IMR-90 (cell line): ENCODE measurements at regions not wholly inside any gene's neighbourhood (a gene's known extent, or its start where the extent isn't known, plus 50 kb on each side); places are given as distances from the start of the nearest gene placed in this dataset.

Experiments
- ATAC-seq: fragments of 200-7000 bp; cut with Tn5 transposase; 2 replicates; pipeline ENCODE4 v1.9.1; 2020; ENCODE audit warnings: low read depth, mild to moderate bottlenecking, moderate library complexity
- BruUV-seq: library from RNA; stranded (reverse); fragments of 400-500 nt; replicated peaks from 2 replicates; lab custom pipeline; 2021; lab: Mats Ljungman, UMichigan
- CTCF ChIA-PET: fragments of 300-600 bp; formaldehyde crosslinking; extraction: SDS; loops from one replicate; lab custom pipeline; 2021; ENCODE audit warnings: antibody characterized with exemption; lab: Yijun Ruan, JAX
- POLR2A ChIA-PET: fragments of 300-600 bp; sonication (Branson Sonifier 250); formaldehyde crosslinking; loops from one replicate; lab custom pipeline; 2022; ENCODE audit warnings: antibody characterized with exemption; ENCODE audit not compliant: unreplicated experiment; lab: Charles Lee
- DNase-seq: peaks from one replicate; pipeline ENCODE4 v3.0.0; 2013
- H2AFZ ChIP-seq: replicated peaks from 2 replicates; pipeline ENCODE3; 2013; ENCODE audit warnings: low read length, mild to moderate bottlenecking; ENCODE audit not compliant: poor library complexity
- H2AK5ac ChIP-seq: 2 replicates; pipeline ENCODE4 v1.6.1; 2013; ENCODE audit warnings: low read depth, low read length, inconsistent platforms
- H2AK9ac ChIP-seq: replicated peaks from 2 replicates; pipeline ENCODE3; 2013; ENCODE audit warnings: mild to moderate bottlenecking, low read depth, low read length, moderate library complexity; ENCODE audit not compliant: poor library complexity
- H2BK120ac ChIP-seq: 2 replicates; pipeline ENCODE4 v1.6.1; 2013; ENCODE audit warnings: low read depth, low read length, inconsistent platforms
- H2BK15ac ChIP-seq: 3 replicates; pipeline ENCODE4 v1.6.1; 2013; ENCODE audit warnings: low read depth, low read length, inconsistent platforms
- H2BK20ac ChIP-seq: 2 replicates; pipeline ENCODE4 v1.6.1; 2013; ENCODE audit warnings: low read depth, mild to moderate bottlenecking, inconsistent platforms, low read length, moderate library complexity
- H2BK5ac ChIP-seq: 2 replicates; pipeline ENCODE4 v1.6.1; 2013; ENCODE audit warnings: mild to moderate bottlenecking, low read depth, low read length, inconsistent platforms; ENCODE audit not compliant: poor library complexity, severe bottlenecking
- H3K14ac ChIP-seq: replicated peaks from 2 replicates; pipeline ENCODE4 v1.6.1; 2013; ENCODE audit warnings: low read depth, low read length, inconsistent platforms
- H3K18ac ChIP-seq: 2 replicates; pipeline ENCODE4 v1.6.1; 2013; ENCODE audit warnings: low read depth, low read length, control low read depth
- H3K23ac ChIP-seq: 2 replicates; pipeline ENCODE4 v1.6.1; 2013; ENCODE audit warnings: low read depth, low read length, inconsistent platforms
- H3K27ac ChIP-seq: 2 replicates; pipeline ENCODE4 v1.5.1; 2013; ENCODE audit warnings: mild to moderate bottlenecking, control low read depth, low read length; ENCODE audit not compliant: insufficient read depth
- H3K27me3 ChIP-seq: 2 replicates; pipeline ENCODE4 v1.6.1; 2013; ENCODE audit warnings: low read length; ENCODE audit not compliant: control insufficient read depth, insufficient read depth
- H3K36me3 ChIP-seq: 2 replicates; pipeline ENCODE4 v1.6.1; 2013; ENCODE audit warnings: low read length, mixed read lengths; ENCODE audit not compliant: control insufficient read depth, insufficient read depth
- H3K4ac ChIP-seq: 2 replicates; pipeline ENCODE4 v1.6.1; 2013; ENCODE audit warnings: low read depth, low read length, inconsistent platforms
- H3K4me1 ChIP-seq: 2 replicates; pipeline ENCODE4 v1.6.1; 2013; ENCODE audit warnings: low read length, mixed read lengths; ENCODE audit not compliant: control insufficient read depth, insufficient read depth
- H3K4me2 ChIP-seq: 2 replicates; pipeline ENCODE4 v1.6.1; 2013; ENCODE audit warnings: low read depth, mild to moderate bottlenecking, control low read depth, low read length, moderate library complexity
- H3K4me3 ChIP-seq: 2 replicates; pipeline ENCODE4 v1.5.1; 2013; ENCODE audit warnings: low read depth, mild to moderate bottlenecking, control low read depth, low read length, moderate library complexity; ENCODE audit not compliant: insufficient read depth
- H3K56ac ChIP-seq: 2 replicates; pipeline ENCODE4 v1.6.1; 2013; ENCODE audit warnings: low read length, inconsistent platforms; ENCODE audit not compliant: insufficient read depth; ENCODE audit errors: extremely low read depth
- H3K79me1 ChIP-seq, 2 experiments: 2 replicates each; pipeline ENCODE4 v1.6.1; 2013; ENCODE audit warnings: low read length in 2 of 2, inconsistent platforms in 1 of 2, low read depth in 1 of 2
- H3K9ac ChIP-seq: 2 replicates; pipeline ENCODE4 v1.6.1; 2013; ENCODE audit warnings: low read depth, low read length, control low read depth
- H3K9me1 ChIP-seq: 2 replicates; pipeline ENCODE4 v1.6.1; 2013; ENCODE audit warnings: low read length, inconsistent platforms; ENCODE audit not compliant: insufficient read depth
- H3K9me3 ChIP-seq: 2 replicates; pipeline ENCODE4 v1.6.1; 2013; ENCODE audit warnings: low read length; ENCODE audit not compliant: control insufficient read depth, insufficient read depth
- H4K20me1 ChIP-seq: 2 replicates; pipeline ENCODE4 v1.6.1; 2013; ENCODE audit warnings: low read length, inconsistent platforms; ENCODE audit not compliant: insufficient read depth
- H4K5ac ChIP-seq: 2 replicates; pipeline ENCODE4 v1.6.1; 2013; ENCODE audit warnings: mild to moderate bottlenecking, low read depth, low read length, control low read depth
- H4K8ac ChIP-seq, 2 experiments: 2 replicates each; pipeline ENCODE4 v1.6.1; 2013; ENCODE audit warnings: low read depth in 2 of 2, low read length in 2 of 2, control low read depth in 1 of 2, inconsistent platforms in 1 of 2
- H4K91ac ChIP-seq: 2 replicates; pipeline ENCODE4 v1.6.1; 2013; ENCODE audit warnings: low read depth, low read length, inconsistent platforms; ENCODE audit not compliant: insufficient read depth
- BHLHE40 ChIP-seq: fragments of 150-350 bp; IDR thresholded peaks from 2 replicates; pipeline ENCODE4 v1.6.1; 2016; ENCODE audit warnings: mild to moderate bottlenecking, low read depth, low read length
- CEBPB ChIP-seq: IDR thresholded peaks from 2 replicates; pipeline ENCODE4 v1.6.1; 2012; ENCODE audit warnings: low read depth, low read length, improper control_type of control experiment
- CHD1 ChIP-seq: IDR thresholded peaks from 2 replicates; pipeline ENCODE4 v1.6.1; 2012; ENCODE audit warnings: low read depth, low read length, improper control_type of control experiment
- ELK1 ChIP-seq: fragments of 150-350 bp; IDR thresholded peaks from 2 replicates; pipeline ENCODE4 v1.6.1; 2016; ENCODE audit warnings: low read depth, mild to moderate bottlenecking, low read length, moderate library complexity, borderline replicate concordance
- FOS ChIP-seq: fragments of 150-350 bp; IDR thresholded peaks from 2 replicates; pipeline ENCODE4 v1.6.1; 2016; ENCODE audit warnings: low read depth, low read length
- MAFK ChIP-seq: IDR thresholded peaks from 2 replicates; pipeline ENCODE4 v1.6.1; 2012; ENCODE audit warnings: low read depth, low read length, improper control_type of control experiment
- NFE2L2 ChIP-seq: fragments of 150-350 bp; IDR thresholded peaks from 2 replicates; pipeline ENCODE4 v1.6.1; 2016; ENCODE audit warnings: low read depth, mild to moderate bottlenecking, low read length
- POLR2A ChIP-seq: IDR thresholded peaks from 2 replicates; pipeline ENCODE4 v1.6.1; 2012; ENCODE audit warnings: mild to moderate bottlenecking, low read depth, low read length
- RCOR1 ChIP-seq: IDR thresholded peaks from 2 replicates; pipeline ENCODE4 v1.6.1; 2012; ENCODE audit warnings: mild to moderate bottlenecking, low read length, improper control_type of control experiment; ENCODE audit not compliant: insufficient replicate concordance
- RFX5 ChIP-seq: IDR thresholded peaks from 2 replicates; pipeline ENCODE4 v1.8.0; 2012; ENCODE audit warnings: low read depth, mild to moderate bottlenecking, low read length, moderate library complexity
- SMC3 ChIP-seq: fragments of 150-350 bp; IDR thresholded peaks from 2 replicates; pipeline ENCODE4 v1.6.1; 2016; ENCODE audit warnings: low read depth, mild to moderate bottlenecking, antibody characterized with exemption, low read length, moderate library complexity
- WGBS, 2 experiments: methylation state at CpG; one replicate each; pipeline versions ENCODE4 v1.1.5 to v1.1.7; 2013; ENCODE audit warnings: missing lambda C conversion rate in 2 of 2; ENCODE audit not compliant: insufficient read length in 1 of 2; ENCODE audit errors: extremely low coverage in 2 of 2; 5-methylcytosine and 5-hydroxymethylcytosine counted together
- dilution Hi-C: fragments of 300-500 bp; cut with HindIII; formaldehyde crosslinking; loops from one replicate; pipeline ENCODE4 v1.14.3; 2018; ENCODE audit warnings: low sequenced_read_pairs; ENCODE audit not compliant: unreplicated experiment
- in situ Hi-C: fragments of 300-500 bp; cut with MboI; formaldehyde crosslinking; loops from 3 replicates; pipeline ENCODE4 v1.14.3; 2019; ENCODE audit warnings: low sequenced_read_pairs, inconsistent platforms, mixed read lengths
- intact Hi-C: fragments of 100-400 bp; cut with micrococcal nuclease; formaldehyde crosslinking; loops from 2 replicates; pipeline ENCODE4 v1.10.0; 2022
- TF ChIP-seq, protein P1 (sequence below): fragments of 150-350 bp; IDR thresholded peaks from 2 replicates; pipeline ENCODE4 v1.6.1; 2017; ENCODE audit warnings: mild to moderate bottlenecking, antibody characterized with exemption, low read length, low read depth
- TF ChIP-seq, protein P2 (sequence below): conservative IDR thresholded peaks from 2 replicates; pipeline ENCODE4 v1.5.1; 2012; ENCODE audit warnings: mild to moderate bottlenecking, low read depth, low read length, improper control_type of control experiment

DNA sequence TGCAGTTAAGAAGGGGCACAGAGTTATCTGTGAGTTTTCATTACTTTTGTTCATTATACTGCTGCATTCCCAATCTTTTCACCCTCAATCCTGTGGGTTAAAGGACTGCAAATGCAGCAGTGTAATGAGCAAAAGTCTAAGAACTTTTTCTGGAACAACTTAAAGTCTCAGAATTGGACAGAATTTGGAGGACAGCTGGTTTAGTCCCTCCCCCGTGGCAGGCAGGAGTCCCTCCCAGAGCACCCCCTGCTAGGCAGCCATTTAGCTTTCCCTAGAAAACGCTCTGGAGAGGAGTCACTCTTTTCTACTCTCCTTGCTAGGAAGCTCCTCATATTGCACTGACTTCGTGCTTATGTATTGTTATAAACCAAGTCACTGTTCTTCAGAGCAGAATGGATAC, 156.3 kb upstream of the UBE2E1 start:
- POLR2A ChIA-PET, result no interaction called here
- no CpG with 5 or more reads among the region's 3 CpGs for WGBS, 2 experiments
- dilution Hi-C loops, result no loop called here

More for the DNA sequence above, 156.3 kb upstream of the UBE2E1 start:
- H2BK5ac ChIP-seq, result peak overlapping the region; percentile 37
- peak overlapping the region; percentile 82 for H2BK20ac ChIP-seq
- no TSS peak for BruUV-seq
- H2BK15ac ChIP-seq, result peak overlapping the region; percentile 55; the same call in 2 of the 3 replicates
- H3K27ac ChIP-seq, result no peak overlapping the region; the same call in 1 of the 2 replicates
- H3K4me3 ChIP-seq, result no peak overlapping the region
- peak overlapping the region; percentile 47; the same call in 1 of the 2 replicates for H3K4ac ChIP-seq
- no peaks in the 10 kb centered on the region for H3K9me3 ChIP-seq
- H2AK9ac ChIP-seq, result no peak overlapping the region
- peak overlapping the region; percentile 17; the same call in 1 of the 2 replicates for H3K14ac ChIP-seq
- peak overlapping the region; percentile 14 to 68 for H4K8ac ChIP-seq
- no peak overlapping the region for H3K9ac ChIP-seq
- CTCF ChIA-PET, result interaction anchor here (1.2 kb wide), 1 partner anchor 9 kb away, joined by 3 read pairs; no protein-coding TSS in a partner anchor
- H2AK5ac ChIP-seq, result peak overlapping the region; percentile 87
- peak overlapping the region; percentile 53; the same call in 1 of the 2 replicates for H4K5ac ChIP-seq
- peak overlapping the region; percentile 70; the same call in 1 of the 2 replicates for H3K18ac ChIP-seq
- H3K79me1 ChIP-seq, result no peaks in the 10 kb centered on the region
- H3K4me1 ChIP-seq, result peaks cover 12% of the 10 kb centered on the region
- DNase-seq (no peak), ATAC-seq (no peak; the same call in 1 of the 2 replicates)
- no peak overlapping the region for H3K56ac ChIP-seq
- H3K9me1 ChIP-seq, result peaks cover 3% of the 10 kb centered on the region
- no peaks in the 10 kb centered on the region for H3K36me3 ChIP-seq
- H3K23ac ChIP-seq, result peak overlapping the region; percentile 29; the same call in 1 of the 2 replicates
- no peaks in the 10 kb centered on the region for H4K20me1 ChIP-seq
- peak overlapping the region; percentile 85 for H4K91ac ChIP-seq
- intact Hi-C loops, result no loop called here
- H3K4me2 ChIP-seq, result no peak overlapping the region
- in situ Hi-C loops, result no loop called here
- TF ChIP-seq, protein P1, sequence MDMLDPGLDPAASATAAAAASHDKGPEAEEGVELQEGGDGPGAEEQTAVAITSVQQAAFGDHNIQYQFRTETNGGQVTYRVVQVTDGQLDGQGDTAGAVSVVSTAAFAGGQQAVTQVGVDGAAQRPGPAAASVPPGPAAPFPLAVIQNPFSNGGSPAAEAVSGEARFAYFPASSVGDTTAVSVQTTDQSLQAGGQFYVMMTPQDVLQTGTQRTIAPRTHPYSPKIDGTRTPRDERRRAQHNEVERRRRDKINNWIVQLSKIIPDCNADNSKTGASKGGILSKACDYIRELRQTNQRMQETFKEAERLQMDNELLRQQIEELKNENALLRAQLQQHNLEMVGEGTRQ, result no peak
- TF ChIP-seq RFX5, result no peak
- no peak for TF ChIP-seq BHLHE40
- no peak for TF ChIP-seq MAFK
- TF ChIP-seq CEBPB, result no peak
- TF ChIP-seq, protein P2, sequence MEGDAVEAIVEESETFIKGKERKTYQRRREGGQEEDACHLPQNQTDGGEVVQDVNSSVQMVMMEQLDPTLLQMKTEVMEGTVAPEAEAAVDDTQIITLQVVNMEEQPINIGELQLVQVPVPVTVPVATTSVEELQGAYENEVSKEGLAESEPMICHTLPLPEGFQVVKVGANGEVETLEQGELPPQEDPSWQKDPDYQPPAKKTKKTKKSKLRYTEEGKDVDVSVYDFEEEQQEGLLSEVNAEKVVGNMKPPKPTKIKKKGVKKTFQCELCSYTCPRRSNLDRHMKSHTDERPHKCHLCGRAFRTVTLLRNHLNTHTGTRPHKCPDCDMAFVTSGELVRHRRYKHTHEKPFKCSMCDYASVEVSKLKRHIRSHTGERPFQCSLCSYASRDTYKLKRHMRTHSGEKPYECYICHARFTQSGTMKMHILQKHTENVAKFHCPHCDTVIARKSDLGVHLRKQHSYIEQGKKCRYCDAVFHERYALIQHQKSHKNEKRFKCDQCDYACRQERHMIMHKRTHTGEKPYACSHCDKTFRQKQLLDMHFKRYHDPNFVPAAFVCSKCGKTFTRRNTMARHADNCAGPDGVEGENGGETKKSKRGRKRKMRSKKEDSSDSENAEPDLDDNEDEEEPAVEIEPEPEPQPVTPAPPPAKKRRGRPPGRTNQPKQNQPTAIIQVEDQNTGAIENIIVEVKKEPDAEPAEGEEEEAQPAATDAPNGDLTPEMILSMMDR, result no peak
- TF ChIP-seq FOS, result no peak
- no peak for TF ChIP-seq SMC3
- no peak for TF ChIP-seq ELK1
- TF ChIP-seq CHD1, result no peak
- no peak for TF ChIP-seq RCOR1
- TF ChIP-seq POLR2A, result no peak
- TF ChIP-seq NFE2L2, result no peak
- H2AFZ ChIP-seq, result no peak overlapping the region
- H2BK120ac ChIP-seq, result peak overlapping the region; percentile 78
- no peaks in the 10 kb centered on the region for H3K27me3 ChIP-seq
